Neural cell (in vitro differentiated cells): ENCODE measurements at regions not wholly inside any gene's neighbourhood (a gene's known extent, or its start where the extent isn't known, plus 50 kb on each side); places are given as distances from the start of the nearest gene placed in this dataset.
"Not testable (repeated sequence)": the region's sequence is repeated elsewhere in the genome, so short reads cannot be mapped to it uniquely, and the experiment has no call there.

Experiments
- CTCF ChIP-seq: fragments of 450-650 bp; IDR thresholded peaks from 2 replicates; pipeline ENCODE4 v1.5.1; 2014; ENCODE audit warnings: antibody characterized with exemption, mild to moderate bottlenecking, moderate library complexity; ENCODE audit not compliant: poor library complexity, severe bottlenecking
- EP300 ChIP-seq: fragments of 450-650 bp; conservative IDR thresholded peaks from 2 replicates; pipeline ENCODE4 v1.6.1; 2014; ENCODE audit warnings: antibody characterized with exemption, mild to moderate bottlenecking, moderate library complexity; ENCODE audit not compliant: poor library complexity, severe bottlenecking
- EZH2 ChIP-seq: fragments of 200-600, 300-800 bp; shearing (Covaris generic), sonication (generic); IDR thresholded peaks from 2 replicates; pipeline ENCODE4 v1.6.1; 2014; ENCODE audit warnings: antibody characterized with exemption, low read length, borderline replicate concordance, mild to moderate bottlenecking; ENCODE audit not compliant: insufficient read depth, poor library complexity, severe bottlenecking
- POLR2AphosphoS5 ChIP-seq: IDR thresholded peaks from 2 replicates; pipeline ENCODE4 v1.6.1; 2012
- RAD21 ChIP-seq: fragments of 450-650 bp; conservative IDR thresholded peaks from 2 replicates; pipeline ENCODE4 v1.6.1; 2014; ENCODE audit warnings: antibody characterized with exemption, mild to moderate bottlenecking, moderate library complexity
- REST ChIP-seq: IDR thresholded peaks from 2 replicates; pipeline ENCODE4 v1.6.1; 2012; ENCODE audit warnings: borderline replicate concordance
- SMC3 ChIP-seq: fragments of 450-650 bp; conservative IDR thresholded peaks from 2 replicates; pipeline ENCODE4 v1.6.1; 2014; ENCODE audit warnings: antibody characterized with exemption, mild to moderate bottlenecking, moderate library complexity; ENCODE audit not compliant: poor library complexity
- TAF1 ChIP-seq: IDR thresholded peaks from 2 replicates; pipeline ENCODE4 v1.6.1; 2012; ENCODE audit warnings: low read depth

GRCh38 chr11:67846303-67846702, 157.6 kb downstream of the UNC93B1 start:
- TF ChIP-seq REST, EZH2, CTCF, TAF1, POLR2AphosphoS5, RAD21, EP300, SMC3: not testable (repeated sequence)
